GM19023 (cell line): ENCODE measurements at regions not wholly inside any gene's neighbourhood (a gene's known extent, or its start where the extent isn't known, plus 50 kb on each side); places are given as distances from the start of the nearest gene placed in this dataset.
A peak's percentile ranks its signal among the peaks of the same experiment; 100 is the strongest.

Experiments
- ATAC-seq: cut with Tn5 transposase; IDR thresholded peaks from one replicate; pipeline ENCODE4 v1.9.1; 2021; ENCODE audit warnings: mild to moderate bottlenecking, moderate library complexity; ENCODE audit not compliant: unreplicated experiment

GRCh38 chr6:121967631-121968030, 431.8 kb upstream of the HSF2 start:
- ATAC-seq: no peak

- ATAC-seq: no peak
These were observed 427.5 kb upstream of the HSF2 start for GRCh38 chr6:121971931-121972335.

GRCh38 chr6:121984956-121985355, 414.5 kb upstream of the HSF2 start:
- no peak for ATAC-seq

GRCh38 chr6:121993362-121993761, 406.1 kb upstream of the HSF2 start:
- no peak for ATAC-seq

- ATAC-seq: no peak
These were observed 404.5 kb upstream of the HSF2 start for GRCh38 chr6:121994919-121995318.

GRCh38 chr6:121998631-121999030, 400.8 kb upstream of the HSF2 start:
- no peak for ATAC-seq

- no peak for ATAC-seq
These were observed 399.9 kb upstream of the HSF2 start for GRCh38 chr6:121999456-122000065.

- ATAC-seq: no peak
These were observed 393.8 kb upstream of the HSF2 start for GRCh38 chr6:122005661-122006060.

- no peak for ATAC-seq
These were observed 392.1 kb upstream of the HSF2 start for GRCh38 chr6:122007339-122007738.

GRCh38 chr6:122008101-122008999, 391.1 kb upstream of the HSF2 start:
- no peak for ATAC-seq

- ATAC-seq: no peak
These were observed 390.5 kb upstream of the HSF2 start for GRCh38 chr6:122009000-122009350.

GRCh38 chr6:122012578-122012977, 386.9 kb upstream of the HSF2 start:
- no peak for ATAC-seq

GRCh38 chr6:122014961-122015360, 384.5 kb upstream of the HSF2 start:
- no peak for ATAC-seq

GRCh38 chr6:122020588-122021264, 378.7 kb upstream of the HSF2 start:
- peak; percentile 98 for ATAC-seq

- no peak for ATAC-seq
These were observed 374.3 kb upstream of the HSF2 start for GRCh38 chr6:122025104-122025503.

GRCh38 chr6:122026582-122027369, 372.7 kb upstream of the HSF2 start:
- no peak for ATAC-seq

- ATAC-seq: no peak
These were observed 370.4 kb upstream of the HSF2 start for GRCh38 chr6:122028933-122029522.

- ATAC-seq: peak; percentile 74
These were observed 365.8 kb upstream of the HSF2 start for GRCh38 chr6:122033564-122034181.

GRCh38 chr6:122035173-122035572, 364.3 kb upstream of the HSF2 start:
- ATAC-seq: no peak

- no peak for ATAC-seq
These were observed 359.2 kb upstream of the HSF2 start for GRCh38 chr6:122040261-122040660.
